ENCODE measurements at regions not wholly inside any gene's neighbourhood (a gene's known extent, or its start where the extent isn't known, plus 50 kb on each side); places are given as distances from the start of the nearest gene placed in this dataset.

DNA sequence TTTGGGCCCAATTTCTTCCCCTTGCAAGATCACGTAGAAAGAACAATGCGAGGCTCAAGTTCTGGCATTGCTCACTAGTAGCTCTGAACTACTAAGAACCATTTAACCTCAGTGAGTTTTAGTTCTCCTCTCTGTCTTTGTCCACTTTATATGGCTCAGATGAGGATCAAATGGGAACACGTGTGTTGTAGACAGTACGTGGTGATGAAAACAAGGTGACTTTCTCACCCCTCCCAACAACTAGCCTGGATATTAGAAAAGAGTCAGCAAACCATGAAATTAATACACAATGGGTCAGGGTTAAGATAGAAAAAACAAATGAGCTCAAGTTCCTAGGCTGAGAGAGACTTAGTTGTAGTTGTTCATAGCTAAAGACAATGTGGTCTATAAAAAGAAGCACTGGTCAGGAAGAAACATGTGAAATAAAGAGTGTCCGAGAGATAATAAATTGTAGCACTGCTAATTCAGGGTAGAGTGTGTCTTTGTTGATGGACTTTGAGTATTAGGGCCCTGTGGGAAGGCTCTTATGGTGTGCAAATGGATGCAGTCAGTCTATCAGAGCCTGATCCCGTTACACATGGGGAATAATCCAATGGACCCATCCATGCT is 417.0 kb downstream of the HAPSTR1 start:
- Histone ChIP-seq H3K36me3 (ENCODE audit: control insufficient read depth, insufficient read depth, low read length) (no peaks in the 10 kb centered on the region), H3K27me3 (ENCODE audit: control insufficient read depth, insufficient read depth, low read length) (no peaks in the 10 kb centered on the region), H3K4me3 (ENCODE audit: low read length) (no peak overlapping the region), H3K27ac (ENCODE audit: low read length) (no peak overlapping the region), H3K9me3 (ENCODE audit: control insufficient read depth, insufficient read depth, low read length) (no peaks in the 10 kb centered on the region), H3K4me1 (ENCODE audit: control insufficient read depth, insufficient read depth, low read length) (no peaks in the 10 kb centered on the region)
- no CpG with 5 or more reads among the region's 6 CpGs for WGBS (ENCODE audit: insufficient coverage, insufficient read length)
- no peak for DNase-seq (ENCODE audit: low read depth, low spot score)

- no peaks in the 10 kb centered on the region for H3K27me3 ChIP-seq (ENCODE audit: control insufficient read depth, insufficient read depth, low read length)
- WGBS (ENCODE audit: insufficient coverage, insufficient read length), result no CpG with 5 or more reads among the region's 2 CpGs
Measured at GRCh38 chr16:9509663-9510062, 418.2 kb downstream of the HAPSTR1 start.

DNA sequence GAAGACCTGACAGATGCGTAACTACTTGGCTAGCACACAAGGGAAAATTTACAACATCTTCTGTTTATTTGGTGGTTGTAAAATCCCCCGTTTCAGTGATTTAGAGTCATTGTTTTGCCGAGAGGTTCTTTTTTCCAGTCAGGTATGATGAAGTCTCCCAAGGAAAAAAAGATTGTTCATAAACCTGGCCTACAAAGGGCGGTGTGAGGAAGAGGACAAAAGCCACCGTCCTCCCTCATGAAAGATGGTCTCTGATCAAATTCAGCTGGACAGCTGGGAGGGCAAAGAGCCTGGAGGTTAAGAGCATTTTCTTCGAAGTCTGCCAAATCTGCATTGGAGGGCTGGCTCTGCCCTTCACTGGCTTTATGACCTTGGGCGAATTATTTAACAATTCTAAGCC is 419.9 kb downstream of the HAPSTR1 start:
- Histone ChIP-seq H3K9me3 (ENCODE audit: control insufficient read depth, insufficient read depth, low read length) (no peaks in the 10 kb centered on the region), H3K36me3 (ENCODE audit: control insufficient read depth, insufficient read depth, low read length) (no peaks in the 10 kb centered on the region), H3K27ac (ENCODE audit: low read length) (no peak overlapping the region), H3K4me1 (ENCODE audit: control insufficient read depth, insufficient read depth, low read length) (no peaks in the 10 kb centered on the region), H3K4me3 (ENCODE audit: low read length) (no peak overlapping the region), H3K27me3 (ENCODE audit: control insufficient read depth, insufficient read depth, low read length) (no peaks in the 10 kb centered on the region)
- whole genome bisulfite sequencing (ENCODE audit: insufficient coverage, insufficient read length), result no CpG with 5 or more reads among the region's 7 CpGs
- DNase-seq (ENCODE audit: low read depth, low spot score), result no peak

More at GRCh38 chr16:9509663-9510062, 418.2 kb downstream of the HAPSTR1 start:
- Histone ChIP-seq H3K9me3 (ENCODE audit: control insufficient read depth, insufficient read depth, low read length) (no peaks in the 10 kb centered on the region), H3K36me3 (ENCODE audit: control insufficient read depth, insufficient read depth, low read length) (no peaks in the 10 kb centered on the region), H3K4me1 (ENCODE audit: control insufficient read depth, insufficient read depth, low read length) (no peaks in the 10 kb centered on the region), H3K4me3 (ENCODE audit: low read length) (no peak overlapping the region), H3K27ac (ENCODE audit: low read length) (no peak overlapping the region)
- no peak for DNase-seq (ENCODE audit: low read depth, low spot score)

DNA sequence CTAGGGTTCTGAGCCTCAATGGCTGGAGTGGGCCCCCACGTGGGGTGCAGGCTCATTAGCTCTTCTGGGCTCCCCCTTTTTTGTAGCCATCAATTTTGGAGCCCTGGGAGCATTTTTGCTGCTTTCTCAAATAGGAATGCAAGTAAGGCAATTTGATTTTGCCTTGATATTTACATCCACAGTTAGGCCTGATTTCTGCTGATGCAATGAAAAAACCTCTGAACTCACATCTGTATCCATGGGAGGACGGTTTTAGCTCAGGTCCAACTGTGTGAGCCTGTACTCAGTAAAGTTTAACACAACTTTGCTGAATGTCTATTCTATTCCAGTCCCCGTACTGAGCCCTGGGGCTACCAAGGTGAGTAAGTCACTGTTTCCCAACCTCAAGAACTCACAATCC is 425.0 kb downstream of the HAPSTR1 start:
- Histone ChIP-seq H3K9me3 (ENCODE audit: control insufficient read depth, insufficient read depth, low read length) (no peaks in the 10 kb centered on the region), H3K27ac (ENCODE audit: low read length) (no peak overlapping the region), H3K4me3 (ENCODE audit: low read length) (no peak overlapping the region), H3K36me3 (ENCODE audit: control insufficient read depth, insufficient read depth, low read length) (no peaks in the 10 kb centered on the region), H3K4me1 (ENCODE audit: control insufficient read depth, insufficient read depth, low read length) (no peaks in the 10 kb centered on the region), H3K27me3 (ENCODE audit: control insufficient read depth, insufficient read depth, low read length) (no peaks in the 10 kb centered on the region)
- no CpG with 5 or more reads among the region's 3 CpGs for WGBS (ENCODE audit: insufficient coverage, insufficient read length)
- no peak for DNase-seq (ENCODE audit: low read depth, low spot score)

- WGBS (ENCODE audit: insufficient coverage, insufficient read length), result no CpG with 5 or more reads among the region's 3 CpGs
- no peaks in the 10 kb centered on the region for H3K27me3 ChIP-seq (ENCODE audit: control insufficient read depth, insufficient read depth, low read length)
- no peak for DNase-seq (ENCODE audit: low read depth, low spot score)
- no peaks in the 10 kb centered on the region for H3K36me3 ChIP-seq (ENCODE audit: control insufficient read depth, insufficient read depth, low read length)
- H3K4me1 ChIP-seq (ENCODE audit: control insufficient read depth, insufficient read depth, low read length), result 0 out of 2 replicates have a peak, but pooled peaks cover 3% of the 10 kb centered on the region
- no peak overlapping the region for H3K27ac ChIP-seq (ENCODE audit: low read length)
- no peak overlapping the region for H3K4me3 ChIP-seq (ENCODE audit: low read length)
- no peaks in the 10 kb centered on the region for H3K9me3 ChIP-seq (ENCODE audit: control insufficient read depth, insufficient read depth, low read length)
Measured at GRCh38 chr16:9518051-9518450, 426.6 kb downstream of the HAPSTR1 start.

GRCh38 chr16:9518581-9518980 is 427.1 kb downstream of the HAPSTR1 start:
- no peak for DNase-seq (ENCODE audit: low read depth, low spot score)
- H3K27ac ChIP-seq (ENCODE audit: low read length), result no peak overlapping the region

DNA sequence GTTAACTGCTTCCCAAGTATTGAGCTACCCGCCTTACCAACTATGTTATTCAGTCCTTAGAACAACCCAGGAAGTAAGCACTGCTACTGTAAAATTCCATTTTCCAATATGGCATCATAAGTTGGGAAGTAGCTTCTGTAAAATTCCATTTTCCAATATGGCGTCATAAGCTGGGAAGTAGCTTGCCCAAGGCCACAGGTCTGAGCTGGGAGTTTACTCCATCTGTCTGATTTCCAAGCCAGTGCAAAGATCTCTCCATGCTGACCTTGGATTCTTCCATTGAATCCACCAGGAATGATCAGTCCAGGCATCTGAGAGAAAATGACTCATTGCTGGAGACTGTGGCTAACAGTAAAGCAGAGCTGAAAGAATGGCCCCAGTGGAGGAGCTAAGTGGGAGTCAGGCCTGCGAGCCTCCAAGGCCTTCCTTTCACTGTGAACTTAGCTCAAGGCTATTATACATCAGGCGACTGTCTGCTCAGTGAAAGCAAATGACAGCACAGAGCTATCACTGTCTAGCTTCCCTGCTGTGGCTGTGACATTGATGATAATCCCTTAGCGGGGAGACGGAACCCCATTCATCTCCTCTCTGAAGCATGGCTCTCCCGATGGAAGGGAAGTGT is 430.4 kb downstream of the HAPSTR1 start:
- no peak overlapping the region for H3K27ac ChIP-seq (ENCODE audit: low read length)
- no peak for DNase-seq (ENCODE audit: low read depth, low spot score)
- no peaks in the 10 kb centered on the region for H3K36me3 ChIP-seq (ENCODE audit: control insufficient read depth, insufficient read depth, low read length)
- H3K9me3 ChIP-seq (ENCODE audit: control insufficient read depth, insufficient read depth, low read length), result no peaks in the 10 kb centered on the region
- H3K4me3 ChIP-seq (ENCODE audit: low read length), result no peak overlapping the region
- no CpG with 5 or more reads among the region's 7 CpGs for WGBS (ENCODE audit: insufficient coverage, insufficient read length)
- peaks cover 5% of the 10 kb centered on the region; the same call in 1 of the 2 replicates for H3K4me1 ChIP-seq (ENCODE audit: control insufficient read depth, insufficient read depth, low read length)
- H3K27me3 ChIP-seq (ENCODE audit: control insufficient read depth, insufficient read depth, low read length), result no peaks in the 10 kb centered on the region

More at GRCh38 chr16:9518581-9518980, 427.1 kb downstream of the HAPSTR1 start:
- H3K4me1 ChIP-seq (ENCODE audit: control insufficient read depth, insufficient read depth, low read length), result 0 out of 2 replicates have a peak, but pooled peaks cover 3% of the 10 kb centered on the region
- no CpG with 5 or more reads among the region's 2 CpGs for whole genome bisulfite sequencing (ENCODE audit: insufficient coverage, insufficient read length)
- H3K36me3 ChIP-seq (ENCODE audit: control insufficient read depth, insufficient read depth, low read length), result no peaks in the 10 kb centered on the region
- H3K27me3 ChIP-seq (ENCODE audit: control insufficient read depth, insufficient read depth, low read length), result no peaks in the 10 kb centered on the region
- H3K4me3 ChIP-seq (ENCODE audit: low read length), result no peak overlapping the region
- H3K9me3 ChIP-seq (ENCODE audit: control insufficient read depth, insufficient read depth, low read length), result no peaks in the 10 kb centered on the region

- Histone ChIP-seq H3K36me3 (ENCODE audit: control insufficient read depth, insufficient read depth, low read length) (no peaks in the 10 kb centered on the region), H3K9me3 (ENCODE audit: control insufficient read depth, insufficient read depth, low read length) (no peaks in the 10 kb centered on the region), H3K4me3 (ENCODE audit: low read length) (no peak overlapping the region), H3K27me3 (ENCODE audit: control insufficient read depth, insufficient read depth, low read length) (no peaks in the 10 kb centered on the region), H3K27ac (ENCODE audit: low read length) (no peak overlapping the region), H3K4me1 (ENCODE audit: control insufficient read depth, insufficient read depth, low read length) (peaks cover 7% of the 10 kb centered on the region; the same call in 1 of the 2 replicates)
- WGBS (ENCODE audit: insufficient coverage, insufficient read length), result no CpG with 5 or more reads among the region's 5 CpGs
- DNase-seq (ENCODE audit: low read depth, low spot score), result no peak
Measured at GRCh38 chr16:9522614-9523013, 431.2 kb downstream of the HAPSTR1 start.

- WGBS (ENCODE audit: insufficient coverage, insufficient read length), result no CpG with 5 or more reads among the region's 8 CpGs
- no peak for DNase-seq (ENCODE audit: low read depth, low spot score)
- H3K9me3 ChIP-seq (ENCODE audit: control insufficient read depth, insufficient read depth, low read length), result no peaks in the 10 kb centered on the region
- H3K27ac ChIP-seq (ENCODE audit: low read length), result no peak overlapping the region
- no peaks in the 10 kb centered on the region for H3K36me3 ChIP-seq (ENCODE audit: control insufficient read depth, insufficient read depth, low read length)
- peaks cover 8% of the 10 kb centered on the region; the same call in 1 of the 2 replicates for H3K4me1 ChIP-seq (ENCODE audit: control insufficient read depth, insufficient read depth, low read length)
- H3K27me3 ChIP-seq (ENCODE audit: control insufficient read depth, insufficient read depth, low read length), result no peaks in the 10 kb centered on the region
- no peak overlapping the region for H3K4me3 ChIP-seq (ENCODE audit: low read length)
Measured at GRCh38 chr16:9523994-9524393, 432.6 kb downstream of the HAPSTR1 start.

DNA sequence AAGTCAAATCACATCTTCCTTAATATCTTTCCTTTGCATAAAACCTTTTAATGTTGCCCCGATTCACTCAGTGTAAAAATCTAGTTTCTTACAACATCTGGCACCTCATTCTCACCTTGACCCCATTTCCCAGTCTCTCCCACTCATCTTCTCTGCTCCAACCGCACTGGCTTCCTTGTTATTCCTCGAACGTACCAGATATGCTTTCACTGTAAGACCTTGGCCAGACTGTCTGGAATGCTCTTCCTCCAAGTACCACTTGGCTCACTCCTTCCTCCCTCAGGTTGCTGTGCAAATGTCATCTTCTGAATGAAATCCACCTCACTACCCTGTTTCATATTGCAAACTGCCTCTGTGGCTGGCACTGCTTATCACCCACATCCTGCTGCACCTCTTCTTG is 433.6 kb downstream of the HAPSTR1 start:
- H3K9me3 ChIP-seq (ENCODE audit: control insufficient read depth, insufficient read depth, low read length), result no peaks in the 10 kb centered on the region
- DNase-seq (ENCODE audit: low read depth, low spot score), result no peak
- H3K4me3 ChIP-seq (ENCODE audit: low read length), result no peak overlapping the region
- WGBS (ENCODE audit: insufficient coverage, insufficient read length), result no CpG with 5 or more reads among the region's 4 CpGs
- no peaks in the 10 kb centered on the region for H3K27me3 ChIP-seq (ENCODE audit: control insufficient read depth, insufficient read depth, low read length)
- H3K4me1 ChIP-seq (ENCODE audit: control insufficient read depth, insufficient read depth, low read length), result peaks cover 8% of the 10 kb centered on the region; the same call in 1 of the 2 replicates
- H3K36me3 ChIP-seq (ENCODE audit: control insufficient read depth, insufficient read depth, low read length), result no peaks in the 10 kb centered on the region
- H3K27ac ChIP-seq (ENCODE audit: low read length), result no peak overlapping the region

GRCh38 chr16:9526791-9527190 is 435.3 kb downstream of the HAPSTR1 start:
- Histone ChIP-seq H3K4me3 (ENCODE audit: low read length) (no peak overlapping the region), H3K9me3 (ENCODE audit: control insufficient read depth, insufficient read depth, low read length) (no peaks in the 10 kb centered on the region), H3K36me3 (ENCODE audit: control insufficient read depth, insufficient read depth, low read length) (no peaks in the 10 kb centered on the region), H3K27ac (ENCODE audit: low read length) (no peak overlapping the region), H3K4me1 (ENCODE audit: control insufficient read depth, insufficient read depth, low read length) (peaks cover 8% of the 10 kb centered on the region; the same call in 1 of the 2 replicates), H3K27me3 (ENCODE audit: control insufficient read depth, insufficient read depth, low read length) (no peaks in the 10 kb centered on the region)
- no peak for DNase-seq (ENCODE audit: low read depth, low spot score)
- no CpG with 5 or more reads among the region's 4 CpGs for whole genome bisulfite sequencing (ENCODE audit: insufficient coverage, insufficient read length)
